GM19328 (cell line): ENCODE measurements at regions not wholly inside any gene's neighbourhood (a gene's known extent, or its start where the extent isn't known, plus 50 kb on each side); places are given as distances from the start of the nearest gene placed in this dataset.

Experiments
- ATAC-seq: cut with Tn5 transposase; IDR thresholded peaks from one replicate; pipeline ENCODE4 v1.9.1; 2021; ENCODE audit warnings: mild to moderate bottlenecking, moderate library complexity; ENCODE audit not compliant: unreplicated experiment

DNA sequence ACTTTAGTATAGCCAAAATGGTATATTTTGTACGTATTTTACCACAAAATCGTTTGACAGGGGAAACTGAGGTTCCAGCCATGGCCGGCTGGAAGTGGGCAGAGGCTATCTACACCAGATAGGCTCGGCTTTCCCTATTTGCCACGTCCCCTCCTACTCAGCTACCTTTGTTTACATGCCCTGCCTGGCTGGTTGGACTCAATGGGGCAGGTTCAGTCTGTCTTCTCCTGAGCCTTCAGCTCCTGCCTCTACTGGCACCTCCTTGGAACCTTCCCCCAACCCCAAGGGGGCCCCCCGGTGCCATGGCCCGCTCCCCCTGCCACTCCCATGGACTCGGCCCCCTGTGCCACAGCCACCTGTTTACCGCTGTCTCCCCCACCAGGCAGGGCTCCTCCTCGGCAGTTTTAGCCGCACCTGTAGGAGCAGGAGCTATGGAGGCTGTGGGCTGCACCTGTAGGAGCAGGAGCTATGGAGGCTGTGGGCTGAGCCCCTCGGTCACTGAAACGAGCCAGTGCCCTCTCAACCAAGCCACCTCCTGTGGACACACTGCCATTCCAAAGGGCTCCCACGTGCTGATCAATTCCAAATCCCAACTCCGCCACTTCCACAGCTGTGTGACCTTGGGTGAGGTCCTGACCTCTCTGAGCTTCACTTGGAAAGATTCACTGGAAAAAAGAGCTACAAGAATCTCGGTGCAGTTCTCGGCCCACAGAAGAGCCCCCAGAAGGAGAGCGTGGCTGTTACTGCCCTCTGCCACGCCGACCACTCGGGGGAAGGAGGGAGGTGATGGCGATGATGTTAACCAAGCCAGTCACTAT lies 62.2 kb downstream of the NCOR2 start:
- no peak for ATAC-seq

DNA sequence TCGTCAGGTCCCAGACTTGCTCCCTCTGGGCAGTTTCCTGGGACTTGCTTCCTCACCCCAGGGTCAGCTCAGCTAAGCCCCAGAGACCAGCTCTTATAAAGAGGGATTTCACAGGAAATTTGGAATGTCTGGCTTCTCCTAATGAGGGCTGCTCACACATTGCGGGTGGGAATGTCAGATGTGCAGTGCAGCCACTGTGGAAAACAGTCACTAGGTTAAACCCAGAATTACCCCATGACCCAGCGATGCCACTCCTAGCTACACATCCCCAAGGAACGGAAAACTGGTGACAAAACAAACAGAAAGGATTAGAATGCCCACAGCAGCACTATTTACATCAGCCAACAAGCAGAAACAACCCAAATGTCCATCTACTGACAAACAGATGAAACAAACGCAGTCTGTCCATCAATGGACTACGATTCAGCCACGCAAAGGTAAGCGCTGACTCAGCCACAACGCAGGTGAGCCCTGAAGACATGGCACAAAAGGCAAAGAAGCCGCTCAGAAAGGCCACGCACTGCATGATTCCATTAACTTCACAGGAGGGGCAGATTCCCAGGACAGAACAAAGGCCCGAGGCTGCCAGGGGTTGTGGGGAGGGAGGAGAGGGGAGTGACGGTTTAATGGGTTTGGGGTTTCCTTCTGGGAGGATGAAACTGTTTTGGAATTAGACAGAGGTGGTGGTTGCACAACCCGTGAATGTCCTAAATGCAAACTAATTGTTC lies 63.0 kb downstream of the NCOR2 start:
- no peak for ATAC-seq

DNA sequence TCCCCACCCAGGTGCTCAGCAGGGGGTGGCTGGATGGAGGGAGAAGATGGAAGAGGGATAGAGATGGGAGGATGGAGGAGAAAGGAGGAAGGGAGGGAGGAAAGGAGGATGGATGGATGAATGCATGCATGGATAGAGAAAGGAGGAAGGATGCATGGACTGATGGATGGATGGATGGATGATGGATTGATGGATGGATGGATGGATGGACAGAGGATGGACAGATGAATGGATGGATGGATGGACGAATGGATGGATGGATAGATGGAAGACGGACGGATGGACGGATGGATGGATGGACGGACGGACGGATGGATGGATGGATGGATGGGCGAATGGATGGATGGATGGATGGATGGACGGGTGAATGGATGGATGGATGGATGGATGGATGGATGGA lies 64.1 kb downstream of the NCOR2 start:
- ATAC-seq, result no peak

DNA sequence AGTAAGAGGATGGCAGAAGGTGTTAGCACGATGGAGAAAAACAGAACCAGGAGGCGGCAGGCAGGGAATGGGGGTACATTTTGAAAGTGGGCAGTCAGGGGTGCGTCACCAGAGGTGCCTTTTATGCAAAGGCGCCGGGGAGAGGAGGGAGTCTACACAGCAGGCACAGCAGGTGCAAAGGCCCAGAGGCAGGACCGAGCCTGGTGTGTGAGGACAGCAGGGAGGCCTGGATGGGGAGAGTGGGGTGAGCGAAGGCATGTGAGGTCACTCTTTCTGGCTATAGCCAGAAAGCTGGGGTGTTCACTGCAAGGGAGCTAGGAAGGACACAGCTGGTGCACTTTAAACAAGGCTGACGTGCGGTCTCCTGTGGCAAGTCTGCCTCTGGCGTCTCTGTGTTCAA lies 65.0 kb downstream of the NCOR2 start:
- no peak for ATAC-seq

DNA sequence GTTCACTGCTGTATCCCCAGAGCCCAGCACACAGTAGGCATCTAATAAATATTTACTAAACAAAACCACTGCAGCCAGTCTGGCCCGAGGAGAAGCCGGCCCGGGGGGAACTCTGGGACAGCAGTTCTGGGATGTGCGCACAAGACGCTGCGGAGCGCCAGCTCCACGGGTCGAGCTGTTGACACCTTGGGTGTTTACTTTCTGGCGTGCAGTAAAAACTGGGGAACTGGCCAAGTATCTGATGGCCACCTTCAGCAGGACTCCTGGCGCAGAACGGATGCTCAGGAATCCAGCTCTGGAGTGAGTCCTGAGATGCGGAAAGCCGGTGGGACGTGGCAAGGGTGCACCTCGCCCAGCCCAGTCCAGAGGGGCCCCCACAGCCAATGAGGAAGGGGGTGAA lies 65.6 kb downstream of the NCOR2 start:
- ATAC-seq, result no peak

DNA sequence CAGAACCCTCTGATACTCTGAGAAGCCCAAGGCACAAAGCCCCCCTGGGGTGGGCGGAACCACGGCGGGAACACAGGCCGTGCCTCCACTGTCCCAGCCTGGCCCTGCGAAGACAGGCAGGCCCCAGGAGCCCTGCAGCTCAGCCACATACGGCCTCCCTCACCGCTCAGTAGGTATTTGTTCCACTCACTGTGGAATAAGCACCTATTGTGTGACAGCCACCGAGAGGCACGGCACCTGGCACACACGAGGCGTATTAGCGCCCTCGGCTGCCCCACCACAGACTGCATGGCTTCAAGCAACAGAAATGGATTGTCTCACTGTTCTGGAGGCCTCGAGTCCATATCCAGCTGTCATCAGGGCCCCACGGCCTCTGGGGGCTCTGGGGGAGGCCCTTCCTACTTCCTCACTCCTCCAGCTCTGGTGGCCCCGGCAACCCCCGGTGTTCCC lies 66.3 kb downstream of the NCOR2 start:
- no peak for ATAC-seq

DNA sequence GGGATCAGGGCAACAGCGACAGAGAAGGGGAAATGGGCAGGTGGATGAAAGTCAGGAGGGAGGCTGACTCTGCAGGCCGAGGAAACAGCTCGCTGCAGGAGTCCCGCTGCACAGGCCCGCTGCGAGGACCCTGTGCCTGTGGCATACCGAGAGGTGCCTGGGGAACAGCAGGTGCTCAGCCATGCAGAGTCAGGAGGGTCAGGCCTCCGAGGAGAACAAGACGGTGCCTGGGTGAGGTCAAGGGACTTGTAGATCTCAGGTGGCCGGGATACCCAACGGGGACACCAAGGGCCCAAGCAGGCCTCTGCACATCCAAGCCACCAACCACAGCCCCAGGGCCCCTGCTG lies 67.5 kb downstream of the NCOR2 start:
- ATAC-seq, result no peak

DNA sequence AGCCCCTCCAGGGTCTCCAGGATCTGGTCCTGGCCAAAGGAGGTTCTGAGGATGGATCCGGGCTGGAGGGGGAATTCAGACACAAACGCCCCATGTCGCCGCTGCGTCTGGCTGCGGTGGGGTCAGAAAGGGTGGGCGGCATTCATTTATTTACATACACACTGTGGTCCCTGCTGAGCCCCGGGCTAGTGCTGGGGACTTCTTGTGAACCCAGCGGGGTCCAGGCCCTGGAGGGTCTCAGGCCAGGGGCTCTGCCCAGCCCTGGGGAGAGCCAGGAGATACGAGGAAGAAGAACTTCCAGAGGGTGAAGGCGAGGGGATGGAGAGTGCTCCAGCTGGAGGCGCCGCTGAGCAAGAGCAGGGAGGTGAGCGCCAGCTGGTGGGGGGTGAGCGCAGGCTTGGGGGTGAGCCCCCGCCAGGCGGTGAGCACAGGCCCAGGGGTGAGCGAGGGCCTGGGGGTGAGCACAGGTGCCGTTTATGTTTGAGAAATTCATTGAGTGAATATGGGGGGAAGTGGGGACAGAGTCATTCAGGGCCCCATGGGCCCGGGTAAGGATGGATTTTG lies 68.1 kb downstream of the NCOR2 start:
- no peak for ATAC-seq

DNA sequence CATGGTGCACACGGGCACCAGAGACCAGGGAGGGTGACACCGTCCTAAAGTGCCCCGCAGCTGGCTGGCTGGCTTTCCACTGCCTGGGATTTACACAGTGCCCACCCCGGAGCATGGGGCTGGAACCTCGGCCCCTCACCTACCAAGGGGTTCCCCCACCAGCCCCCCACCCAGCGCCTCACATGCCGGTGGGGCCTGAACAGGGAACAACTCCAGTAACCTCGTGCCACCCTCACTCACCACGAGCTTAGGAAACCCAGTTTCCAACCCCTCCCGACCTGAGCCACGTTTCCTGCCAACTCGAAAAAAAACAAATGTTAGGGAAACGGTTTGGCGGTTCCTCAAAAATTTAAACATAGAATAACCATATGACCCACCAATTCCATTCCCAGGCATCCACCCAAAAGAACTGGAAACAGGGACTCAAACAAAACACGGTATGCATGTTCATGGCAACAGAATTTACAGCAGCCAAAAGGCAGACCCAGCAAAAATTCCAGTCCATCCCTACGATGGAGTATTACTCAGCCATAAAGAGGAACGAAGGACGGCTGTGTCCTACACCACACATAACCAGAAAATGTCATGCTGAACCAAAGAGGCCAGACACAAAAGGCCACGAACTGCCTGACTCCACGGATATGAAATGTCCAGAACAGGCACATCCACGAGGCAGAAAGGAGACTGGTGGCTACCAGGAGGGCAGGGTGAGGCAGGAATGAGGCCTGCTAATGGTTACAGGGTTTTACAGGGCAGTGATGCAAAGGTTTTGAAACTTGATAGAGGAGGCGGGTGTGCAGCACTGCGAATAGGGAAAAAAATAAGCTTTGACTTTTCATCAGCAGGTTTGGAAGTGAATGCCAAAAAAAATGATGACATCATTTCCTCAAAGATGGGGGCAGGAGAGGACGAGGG lies 68.9 kb downstream of the NCOR2 start:
- no peak for ATAC-seq

DNA sequence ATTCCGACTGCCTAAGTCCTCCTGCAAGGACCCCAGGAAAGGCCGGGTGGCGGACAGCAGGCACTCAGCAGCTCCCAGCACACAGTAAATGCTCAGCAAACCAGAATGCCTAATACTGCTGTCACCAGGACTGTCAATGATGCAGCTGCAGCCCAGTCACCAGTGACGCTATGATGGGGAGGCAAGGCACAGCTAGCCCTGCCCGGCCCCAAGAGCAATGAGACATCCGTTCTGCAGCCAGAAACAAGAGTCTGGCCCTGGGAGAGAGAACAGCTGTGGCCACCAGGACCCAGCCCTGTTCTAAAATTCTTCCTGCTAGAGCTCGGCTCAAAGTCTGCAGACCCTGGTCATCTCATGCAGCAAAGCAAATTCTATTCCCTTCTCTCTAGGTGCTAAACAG lies 69.8 kb downstream of the NCOR2 start:
- no peak for ATAC-seq

DNA sequence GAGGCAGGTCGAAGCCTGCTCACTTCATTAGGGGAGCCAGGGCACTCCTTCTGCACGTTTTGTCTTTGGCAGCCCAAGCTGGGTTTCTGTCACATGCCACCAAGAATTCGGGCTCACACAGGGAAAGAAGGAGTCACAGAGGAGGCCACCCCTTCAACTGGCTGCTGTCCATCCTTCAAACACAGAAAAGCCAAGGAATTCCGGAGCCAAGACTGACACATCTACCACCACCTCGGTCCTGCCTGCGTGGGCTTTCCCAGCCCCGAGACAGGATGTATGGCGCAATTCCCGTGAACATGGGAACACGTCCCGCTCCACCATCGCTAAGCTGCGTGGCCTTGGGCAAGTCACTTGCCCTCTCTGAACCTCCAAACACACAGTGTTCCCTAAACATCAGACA lies 70.4 kb downstream of the NCOR2 start:
- ATAC-seq, result no peak

DNA sequence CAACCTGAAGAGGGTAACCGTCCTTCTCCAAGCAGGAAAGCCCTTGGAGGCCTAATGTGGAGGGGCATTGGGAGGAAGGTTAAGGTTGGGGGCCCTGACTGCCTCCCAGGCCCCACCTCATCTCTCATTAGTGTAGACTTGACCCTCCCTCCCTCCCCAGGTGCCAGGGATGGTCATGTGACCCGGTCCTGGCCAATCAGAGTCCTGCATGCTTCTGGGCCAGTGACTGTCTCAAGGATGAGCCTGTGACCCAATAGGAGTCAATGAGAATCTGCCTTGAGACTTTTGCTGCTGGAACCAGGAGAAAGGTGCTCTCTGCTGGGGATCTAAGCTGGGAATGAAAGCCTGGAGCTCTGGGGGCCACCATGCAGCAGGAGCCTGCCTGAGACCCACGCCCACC lies 70.8 kb downstream of the NCOR2 start:
- ATAC-seq, result no peak

DNA sequence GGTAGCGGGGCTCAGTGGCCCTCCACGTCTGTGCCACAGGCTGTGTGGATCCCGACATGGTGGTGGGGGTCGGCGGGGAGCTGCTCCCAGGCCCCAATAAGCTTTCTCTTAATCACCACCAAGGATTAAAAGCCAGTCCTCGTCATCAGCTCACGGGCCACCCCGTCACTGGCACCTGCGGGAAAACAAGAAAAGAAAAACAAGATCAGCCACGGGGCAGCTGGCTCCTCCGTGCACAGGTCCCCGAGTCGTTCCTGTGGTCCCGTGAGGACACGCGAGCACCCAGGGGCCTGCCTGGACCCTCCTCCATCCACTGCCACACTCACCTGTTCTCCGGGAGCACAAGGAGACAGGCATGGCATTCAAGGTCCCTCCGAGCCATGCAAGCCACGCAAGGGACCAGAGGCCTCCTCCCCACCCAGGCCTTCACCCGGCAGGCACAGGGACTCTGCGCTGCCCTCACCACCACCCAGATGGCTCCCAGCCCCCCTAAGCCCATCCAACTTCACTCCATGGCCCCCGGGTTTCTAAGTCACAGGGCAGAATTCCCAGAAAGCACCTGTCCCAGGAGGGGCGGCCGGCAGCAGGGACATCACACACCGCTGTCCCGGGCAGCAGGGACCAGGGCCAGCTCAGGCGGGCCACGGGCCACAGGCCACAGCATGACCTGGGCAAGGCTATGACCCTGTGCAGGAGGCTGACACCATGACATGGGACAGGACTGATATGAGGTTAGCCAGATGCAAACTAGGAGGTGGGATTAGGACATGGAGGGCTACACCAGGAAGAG lies 72.0 kb downstream of the NCOR2 start:
- no peak for ATAC-seq

DNA sequence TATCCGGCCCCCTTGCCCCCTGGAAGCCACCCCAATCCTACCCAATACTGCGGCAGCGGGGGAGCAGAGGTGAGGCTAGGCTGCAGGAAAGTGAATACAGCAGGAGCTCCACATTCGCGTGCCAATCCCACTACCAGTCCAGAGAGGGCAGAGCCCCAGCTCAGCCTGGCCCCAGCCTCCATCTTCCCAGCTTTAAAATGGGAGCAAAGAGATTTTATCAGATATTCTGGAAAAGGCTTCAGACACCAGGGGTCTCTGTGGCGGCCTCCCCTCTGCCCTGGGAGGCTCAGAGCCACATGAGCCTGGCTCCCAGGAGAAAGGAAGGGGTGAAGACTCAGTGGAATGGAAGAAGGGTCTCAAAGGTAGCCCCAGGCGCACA lies 72.7 kb downstream of the NCOR2 start:
- ATAC-seq, result no peak

DNA sequence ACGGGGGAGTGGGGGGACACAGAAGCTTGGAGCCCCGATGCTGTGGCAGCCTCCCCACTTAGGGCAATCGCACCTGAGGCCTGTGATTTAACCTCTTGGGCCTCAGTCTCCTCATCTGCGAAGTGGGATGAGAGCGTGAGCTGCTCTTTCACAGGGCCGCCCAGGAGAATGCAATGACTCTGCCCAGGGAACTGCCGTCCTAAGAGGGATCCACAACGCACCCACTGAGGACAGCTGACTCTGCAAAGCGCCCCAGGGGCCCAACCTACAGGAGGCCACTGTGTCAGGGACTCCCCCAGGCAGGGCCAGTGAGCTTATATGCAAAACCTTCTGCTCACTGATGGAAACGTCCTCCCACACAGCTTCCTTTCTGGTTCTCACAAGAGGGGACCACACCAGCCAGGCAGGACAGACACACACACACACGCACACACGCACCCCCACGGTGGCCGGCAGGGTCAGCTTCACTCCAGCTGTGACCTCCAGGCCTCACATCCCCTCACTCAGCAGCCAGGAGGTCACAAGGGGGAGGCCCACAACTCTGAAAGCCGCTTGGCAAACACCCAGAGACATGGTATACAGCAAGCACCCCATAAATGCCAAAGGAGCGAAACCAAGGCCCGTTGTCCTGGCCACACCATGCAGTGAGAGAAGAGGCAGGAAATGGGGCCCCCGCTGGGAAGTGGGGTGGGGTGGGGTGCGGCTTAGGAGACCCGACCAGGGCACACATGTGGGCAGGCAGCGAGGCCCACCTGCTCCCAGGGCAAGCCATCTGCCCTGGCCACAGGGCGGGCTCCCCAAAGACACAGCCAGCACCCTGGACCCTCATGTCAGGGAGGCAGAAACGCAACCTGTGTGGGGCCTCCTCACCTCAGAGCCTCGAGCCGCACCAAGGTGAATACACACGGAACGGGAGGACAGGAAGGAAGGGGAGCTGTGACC lies 73.3 kb downstream of the NCOR2 start:
- peak; percentile 93 for ATAC-seq

DNA sequence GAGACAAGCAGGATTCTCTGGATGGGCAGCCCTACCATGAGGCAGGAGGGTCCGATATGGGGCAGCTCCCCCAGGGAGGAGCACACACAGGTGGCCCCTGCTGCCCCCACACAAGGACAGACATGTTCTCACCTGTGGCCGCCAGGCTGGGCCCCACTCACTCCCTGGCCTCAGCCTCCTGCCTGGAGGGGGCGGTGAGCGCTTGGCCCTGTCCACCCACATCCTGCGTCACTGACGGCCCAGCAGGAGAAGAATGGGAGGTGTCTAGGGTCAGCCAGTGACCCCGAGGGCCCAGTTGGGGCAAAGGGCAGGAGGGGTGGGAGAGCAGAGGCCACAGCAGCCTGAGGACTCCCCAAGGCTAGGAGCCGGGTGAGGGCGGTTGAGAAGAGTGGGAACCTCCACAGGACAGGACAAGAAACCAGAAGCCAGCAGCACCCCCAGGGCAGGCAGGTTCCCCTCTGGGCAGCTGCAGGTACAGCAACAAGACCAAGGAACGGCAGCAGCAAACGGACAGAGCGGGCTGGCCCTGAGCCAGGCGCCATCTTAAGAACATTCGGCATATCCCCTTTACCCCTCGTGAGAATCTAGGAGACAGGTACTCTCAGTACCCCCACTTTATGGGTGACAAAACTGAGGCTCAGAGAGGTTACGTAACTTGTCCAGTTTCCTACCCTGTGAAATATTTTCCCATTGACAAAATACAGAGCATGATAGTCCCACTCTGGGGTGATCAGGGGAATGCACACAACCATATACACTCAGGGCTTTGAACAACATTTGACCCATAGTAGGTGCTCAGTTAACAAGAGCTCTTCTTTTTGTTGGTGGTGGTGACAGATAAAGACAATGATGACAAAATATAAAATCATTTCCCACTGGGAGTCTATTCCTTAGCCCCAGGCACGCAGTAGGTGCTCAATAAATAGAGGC lies 74.3 kb downstream of the NCOR2 start:
- no peak for ATAC-seq

DNA sequence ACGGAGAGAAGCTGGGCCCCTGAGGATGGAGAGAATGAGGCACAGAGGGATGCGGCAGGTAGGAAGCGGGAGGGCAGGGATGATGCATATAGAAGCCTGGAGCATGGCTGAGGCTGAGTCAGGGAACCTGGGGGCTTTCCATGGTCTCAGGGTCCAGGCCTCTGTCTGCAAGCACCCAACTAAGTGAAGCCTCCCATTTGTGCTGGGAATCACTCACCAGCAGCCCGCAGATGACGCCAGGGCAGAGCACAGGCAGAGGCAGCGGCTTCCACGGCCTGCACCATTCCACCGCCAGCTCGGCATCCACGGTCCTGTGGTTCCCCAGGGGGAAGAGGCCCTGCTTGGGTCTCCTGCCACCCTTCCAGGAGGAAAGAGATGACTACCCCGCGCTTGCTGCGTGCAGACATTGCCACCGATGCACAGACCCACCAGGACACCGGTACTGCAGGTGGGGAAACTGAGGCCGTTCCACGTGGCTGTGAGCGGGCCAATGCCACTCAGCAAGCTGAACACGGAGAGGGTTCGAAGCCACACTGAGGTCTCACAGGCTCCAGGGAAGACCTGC lies 75.5 kb downstream of the NCOR2 start:
- ATAC-seq, result no peak

DNA sequence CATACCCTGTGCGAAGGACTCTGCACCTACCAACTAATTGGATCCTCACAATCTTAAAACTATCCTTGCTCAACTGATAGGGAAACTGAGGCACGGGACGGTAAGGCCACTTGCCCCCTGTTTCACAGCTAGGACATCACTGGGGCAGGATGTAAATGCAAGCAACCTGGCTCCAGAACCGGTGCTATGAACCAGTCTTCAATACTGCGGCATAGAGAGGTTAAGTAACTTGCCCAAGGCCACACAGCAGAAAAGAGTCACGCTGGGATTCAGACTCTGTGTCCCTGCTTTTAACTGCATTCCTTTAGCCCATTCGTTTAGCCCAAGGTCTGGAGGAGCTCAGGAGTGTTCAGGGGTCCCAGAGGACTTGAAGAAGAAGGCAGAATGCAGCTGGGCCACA lies 76.1 kb downstream of the NCOR2 start:
- no peak for ATAC-seq
